GM12878 (cell line): ENCODE measurements at regions not wholly inside any gene's neighbourhood (a gene's known extent, or its start where the extent isn't known, plus 50 kb on each side); places are given as distances from the start of the nearest gene placed in this dataset.
"Not testable (repeated sequence)": the region's sequence is repeated elsewhere in the genome, so short reads cannot be mapped to it uniquely, and the experiment has no call there.

ENCODE experiments used
- CBFB ChIP-seq: IDR thresholded peaks from 2 replicates; pipeline ENCODE4 v1.6.1; 2016; ENCODE audit warnings: antibody characterized with exemption, low read depth
- CHD2 ChIP-seq: IDR thresholded peaks from 2 replicates; pipeline ENCODE4 v1.6.1; 2011; ENCODE audit warnings: low read depth, low read length, improper control_type of control experiment, borderline replicate concordance
- GABPA ChIP-seq: IDR thresholded peaks from 2 replicates; pipeline ENCODE4 v1.6.1; 2014; ENCODE audit warnings: antibody characterized with exemption, low read depth, mild to moderate bottlenecking, inconsistent platforms
- POLR2AphosphoS5 ChIP-seq: IDR thresholded peaks from 2 replicates; pipeline ENCODE4 v1.6.1; 2011; ENCODE audit warnings: mild to moderate bottlenecking, low read length, inconsistent platforms
- SPI1 ChIP-seq: IDR thresholded peaks from 2 replicates; pipeline ENCODE4 v1.6.1; 2011; ENCODE audit warnings: low read depth, mild to moderate bottlenecking, low read length, moderate library complexity, borderline replicate concordance; ENCODE audit not compliant: insufficient read depth
- SREBF2 ChIP-seq: IDR thresholded peaks from 2 replicates; pipeline ENCODE4 v1.6.1; 2012; ENCODE audit warnings: mild to moderate bottlenecking, low read length
- TAF1 ChIP-seq: IDR thresholded peaks from 2 replicates; pipeline ENCODE4 v1.6.1; 2011; ENCODE audit warnings: mild to moderate bottlenecking, low read depth, low read length, borderline replicate concordance
- TF ChIP-seq, protein P1 (sequence below), 3 experiments: IDR thresholded peaks in 2 of 3; conservative IDR thresholded peaks in 1 of 3; 2 replicates each; pipeline ENCODE4 v1.5.1; 2011; ENCODE audit warnings: low read depth in 3 of 3, low read length in 3 of 3, mild to moderate bottlenecking in 3 of 3, control low read depth in 2 of 3, moderate library complexity in 2 of 3, inconsistent platforms in 1 of 3, mixed read lengths in 1 of 3; ENCODE audit not compliant: control insufficient read depth in 2 of 3, insufficient read depth in 1 of 3; ENCODE audit errors: extremely low read depth in 1 of 3

GRCh38 chr9:78409928-78410510 is 113.1 kb downstream of the PSAT1 start:
- TF ChIP-seq TAF1, GABPA, CHD2, POLR2AphosphoS5, SREBF2, CBFB, SPI1: not testable (repeated sequence)
- TF ChIP-seq, protein P1, sequence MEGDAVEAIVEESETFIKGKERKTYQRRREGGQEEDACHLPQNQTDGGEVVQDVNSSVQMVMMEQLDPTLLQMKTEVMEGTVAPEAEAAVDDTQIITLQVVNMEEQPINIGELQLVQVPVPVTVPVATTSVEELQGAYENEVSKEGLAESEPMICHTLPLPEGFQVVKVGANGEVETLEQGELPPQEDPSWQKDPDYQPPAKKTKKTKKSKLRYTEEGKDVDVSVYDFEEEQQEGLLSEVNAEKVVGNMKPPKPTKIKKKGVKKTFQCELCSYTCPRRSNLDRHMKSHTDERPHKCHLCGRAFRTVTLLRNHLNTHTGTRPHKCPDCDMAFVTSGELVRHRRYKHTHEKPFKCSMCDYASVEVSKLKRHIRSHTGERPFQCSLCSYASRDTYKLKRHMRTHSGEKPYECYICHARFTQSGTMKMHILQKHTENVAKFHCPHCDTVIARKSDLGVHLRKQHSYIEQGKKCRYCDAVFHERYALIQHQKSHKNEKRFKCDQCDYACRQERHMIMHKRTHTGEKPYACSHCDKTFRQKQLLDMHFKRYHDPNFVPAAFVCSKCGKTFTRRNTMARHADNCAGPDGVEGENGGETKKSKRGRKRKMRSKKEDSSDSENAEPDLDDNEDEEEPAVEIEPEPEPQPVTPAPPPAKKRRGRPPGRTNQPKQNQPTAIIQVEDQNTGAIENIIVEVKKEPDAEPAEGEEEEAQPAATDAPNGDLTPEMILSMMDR (IDR thresholded peaks at IDR 0.05 in 2 of 3, conservative IDR thresholded peaks at IDR 0.05 in 1 of 3; ENCODE audit: control insufficient read depth in 2 of 3, extremely low read depth in 1 of 3, insufficient read depth in 1 of 3, low read depth in 3 of 3, low read length in 3 of 3) = not testable (repeated sequence)
